ACC112 (cell line): ENCODE measurements at regions not wholly inside any gene's neighbourhood (a gene's known extent, or its start where the extent isn't known, plus 50 kb on each side); places are given as distances from the start of the nearest gene placed in this dataset.

Source experiments
- H2AFZ ChIP-seq: fragments of 200-600 bp; sonication (generic); one replicate; pipeline ENCODE4 v1.6.0; 2017; ENCODE audit warnings: antibody characterized with exemption, low read length; ENCODE audit not compliant: unreplicated experiment
- H3K27ac ChIP-seq: fragments of 200-600 bp; sonication (generic); 2 replicates; pipeline ENCODE4 v1.5.1; 2014; ENCODE audit warnings: low read depth, mild to moderate bottlenecking, antibody characterized with exemption, low read length, moderate library complexity
- H3K27me3 ChIP-seq: fragments of 200-600 bp; sonication (generic); 2 replicates; pipeline ENCODE4 v1.6.1; 2014; ENCODE audit warnings: mild to moderate bottlenecking, antibody characterized with exemption, low read length, moderate library complexity, mixed read lengths; ENCODE audit not compliant: insufficient read depth
- H3K36me3 ChIP-seq: fragments of 200-600 bp; sonication (generic); 2 replicates; pipeline ENCODE4 v1.6.1; 2016; ENCODE audit warnings: mild to moderate bottlenecking, antibody characterized with exemption, low read length, moderate library complexity, mixed read lengths; ENCODE audit not compliant: insufficient read depth
- H3K4me1 ChIP-seq: fragments of 200-600 bp; sonication (generic); one replicate; pipeline ENCODE4 v1.6.1; 2016; ENCODE audit warnings: low read length, mixed read lengths; ENCODE audit not compliant: insufficient read depth, unreplicated experiment, control insufficient read depth
- H3K4me3 ChIP-seq: fragments of 200-600 bp; sonication (generic); 2 replicates; pipeline ENCODE4 v1.5.1; 2014; ENCODE audit warnings: mild to moderate bottlenecking, low read depth, low read length
- H3K79me2 ChIP-seq: fragments of 200-600 bp; sonication (generic); one replicate; pipeline ENCODE4 v1.6.0; 2016; ENCODE audit warnings: low read length; ENCODE audit not compliant: control insufficient read depth, unreplicated experiment, insufficient read depth

GRCh38 chr20:58146746-58147140 is 81.7 kb downstream of the ANKRD60 start:
- no peaks in the 10 kb centered on the region for H3K4me1 ChIP-seq
- H3K4me3 ChIP-seq, result no peak overlapping the region
- H3K36me3 ChIP-seq, result no peaks in the 10 kb centered on the region
- no peak overlapping the region for H3K27ac ChIP-seq
- H3K27me3 ChIP-seq, result peaks cover 15% of the 10 kb centered on the region; the same call in 1 of the 2 replicates
- H2AFZ ChIP-seq, result no peak overlapping the region
- no peaks in the 10 kb centered on the region for H3K79me2 ChIP-seq

- no peak overlapping the region for H3K4me3 ChIP-seq
- H3K27ac ChIP-seq, result no peak overlapping the region
- no peaks in the 10 kb centered on the region for H3K36me3 ChIP-seq
- no peaks in the 10 kb centered on the region for H3K4me1 ChIP-seq
- no peak overlapping the region for H2AFZ ChIP-seq
- no peaks in the 10 kb centered on the region for H3K79me2 ChIP-seq
- H3K27me3 ChIP-seq, result peaks cover 15% of the 10 kb centered on the region; the same call in 1 of the 2 replicates
Measured at GRCh38 chr20:58146081-58146745, 82.2 kb downstream of the ANKRD60 start.

- Histone ChIP-seq H3K36me3 (no peaks in the 10 kb centered on the region), H3K27ac (no peak overlapping the region), H3K4me1 (no peaks in the 10 kb centered on the region), H3K27me3 (peaks cover 15% of the 10 kb centered on the region; the same call in 1 of the 2 replicates), H3K4me3 (no peak overlapping the region), H3K79me2 (no peaks in the 10 kb centered on the region), H2AFZ (no peak overlapping the region)
Measured at GRCh38 chr20:58145506-58146080, 82.9 kb downstream of the ANKRD60 start.

DNA sequence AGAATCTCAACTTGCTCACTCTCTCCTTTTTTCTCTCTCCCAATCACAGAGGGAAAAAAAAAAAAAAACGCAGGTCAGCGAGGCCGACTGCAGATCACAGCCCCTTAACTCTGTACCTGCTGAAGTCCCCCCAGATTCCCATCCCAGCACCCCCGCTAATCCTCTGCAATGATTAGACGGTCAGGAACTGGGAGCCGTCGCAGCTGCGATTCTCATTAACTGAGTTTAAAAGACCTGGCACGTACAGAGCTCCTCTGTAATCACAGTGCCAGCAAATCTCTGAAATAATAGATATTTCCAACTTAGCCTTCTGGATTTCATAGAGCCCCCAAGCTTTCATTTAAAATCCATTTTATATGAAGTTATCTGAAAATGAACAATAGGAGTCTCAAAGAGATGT is 84.4 kb downstream of the ANKRD60 start:
- H3K36me3 ChIP-seq, result no peaks in the 10 kb centered on the region
- H3K79me2 ChIP-seq, result no peaks in the 10 kb centered on the region
- no peaks in the 10 kb centered on the region for H3K4me1 ChIP-seq
- H3K27ac ChIP-seq, result no peak overlapping the region
- peaks cover 18% of the 10 kb centered on the region; the same call in 1 of the 2 replicates for H3K27me3 ChIP-seq
- H2AFZ ChIP-seq, result no peak overlapping the region
- no peak overlapping the region for H3K4me3 ChIP-seq

- Histone ChIP-seq H3K27ac (no peak overlapping the region), H3K4me3 (no peak overlapping the region), H2AFZ (no peak overlapping the region), H3K4me1 (no peaks in the 10 kb centered on the region), H3K79me2 (no peaks in the 10 kb centered on the region), H3K27me3 (peaks cover 24% of the 10 kb centered on the region; the same call in 1 of the 2 replicates), H3K36me3 (no peaks in the 10 kb centered on the region)
Measured at GRCh38 chr20:58143531-58143930, 84.9 kb downstream of the ANKRD60 start.

- Histone ChIP-seq H3K27ac (no peak overlapping the region), H3K36me3 (no peaks in the 10 kb centered on the region), H3K27me3 (peaks cover 20% of the 10 kb centered on the region; the same call in 1 of the 2 replicates), H3K79me2 (no peaks in the 10 kb centered on the region), H2AFZ (no peak overlapping the region), H3K4me1 (no peaks in the 10 kb centered on the region), H3K4me3 (no peak overlapping the region)
Measured at GRCh38 chr20:58142843-58143185, 85.6 kb downstream of the ANKRD60 start.

- Histone ChIP-seq H3K4me1 (no peaks in the 10 kb centered on the region), H3K4me3 (no peak overlapping the region), H3K27ac (no peak overlapping the region), H3K79me2 (no peaks in the 10 kb centered on the region), H2AFZ (no peak overlapping the region), H3K27me3 (peaks cover 19% of the 10 kb centered on the region; the same call in 1 of the 2 replicates), H3K36me3 (no peaks in the 10 kb centered on the region)
Measured at GRCh38 chr20:58141971-58142842, 86.2 kb downstream of the ANKRD60 start.

DNA sequence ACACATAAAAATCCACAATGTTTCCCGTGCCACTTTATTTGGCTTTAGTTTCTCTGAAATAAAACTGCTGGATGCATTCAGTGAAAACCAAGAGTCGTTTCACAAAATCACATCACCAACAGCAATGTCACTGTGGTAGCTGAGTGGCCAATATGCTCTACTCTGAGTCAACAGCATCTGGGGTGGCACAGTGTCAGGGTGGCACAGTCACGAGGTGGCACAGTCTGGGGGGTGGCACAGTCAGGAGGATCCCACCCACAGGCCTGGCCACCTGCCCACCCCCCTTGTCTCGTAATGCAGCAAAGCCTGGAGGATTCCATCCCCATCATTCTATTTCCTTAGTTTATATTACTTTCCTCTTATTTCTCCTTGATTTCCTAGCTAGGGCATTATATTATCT is 87.0 kb downstream of the ANKRD60 start:
- Histone ChIP-seq H3K27ac (no peak overlapping the region), H3K79me2 (no peaks in the 10 kb centered on the region), H3K4me3 (no peak overlapping the region), H2AFZ (no peak overlapping the region), H3K4me1 (no peaks in the 10 kb centered on the region), H3K36me3 (no peaks in the 10 kb centered on the region), H3K27me3 (peaks cover 25% of the 10 kb centered on the region; the same call in 1 of the 2 replicates)

GRCh38 chr20:58140787-58141425 is 87.5 kb downstream of the ANKRD60 start:
- H3K27me3 ChIP-seq, result peaks cover 26% of the 10 kb centered on the region; the same call in 1 of the 2 replicates
- no peak overlapping the region for H2AFZ ChIP-seq
- H3K27ac ChIP-seq, result no peak overlapping the region
- no peak overlapping the region for H3K4me3 ChIP-seq
- H3K79me2 ChIP-seq, result no peaks in the 10 kb centered on the region
- no peaks in the 10 kb centered on the region for H3K4me1 ChIP-seq
- no peaks in the 10 kb centered on the region for H3K36me3 ChIP-seq
